A673 (cell line): ENCODE measurements at regions not wholly inside any gene's neighbourhood (a gene's known extent, or its start where the extent isn't known, plus 50 kb on each side); places are given as distances from the start of the nearest gene placed in this dataset.

ENCODE experiments used
- EZH2 ChIP-seq: fragments of 200-600 bp; sonication (generic); IDR thresholded peaks from 2 replicates; pipeline ENCODE4 v1.6.1; 2017; ENCODE audit warnings: borderline replicate concordance, low read depth, mild to moderate bottlenecking, mixed read lengths, antibody characterized with exemption, low read length; ENCODE audit not compliant: poor library complexity, severe bottlenecking
- TF ChIP-seq, protein P1 (sequence below): fragments of 300-800, 200-600 bp; sonication (generic); conservative IDR thresholded peaks from 2 replicates; pipeline ENCODE4 v1.5.1; 2017; ENCODE audit warnings: low read depth, mild to moderate bottlenecking, antibody characterized with exemption, low read length, moderate library complexity, mixed read lengths

DNA sequence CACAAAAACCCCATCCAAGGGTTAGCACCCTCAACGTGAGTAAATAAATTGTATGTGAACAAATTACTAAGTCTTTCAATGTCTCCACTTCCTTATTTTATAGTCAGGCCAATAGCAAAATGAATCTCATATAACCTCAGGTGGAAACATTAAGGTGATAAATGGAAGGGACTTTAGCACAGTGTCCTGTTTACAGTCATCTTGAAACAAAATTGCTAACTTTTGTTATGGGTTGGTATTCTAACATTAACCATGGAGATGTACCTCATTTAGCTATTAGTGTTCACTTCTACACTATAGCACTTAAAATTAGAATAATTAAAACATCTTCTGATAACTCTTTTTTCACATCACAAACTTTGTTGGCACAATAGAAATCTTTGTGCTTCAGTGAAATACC is 255.8 kb upstream of the CNTNAP2 start:
- TF ChIP-seq, protein P1, sequence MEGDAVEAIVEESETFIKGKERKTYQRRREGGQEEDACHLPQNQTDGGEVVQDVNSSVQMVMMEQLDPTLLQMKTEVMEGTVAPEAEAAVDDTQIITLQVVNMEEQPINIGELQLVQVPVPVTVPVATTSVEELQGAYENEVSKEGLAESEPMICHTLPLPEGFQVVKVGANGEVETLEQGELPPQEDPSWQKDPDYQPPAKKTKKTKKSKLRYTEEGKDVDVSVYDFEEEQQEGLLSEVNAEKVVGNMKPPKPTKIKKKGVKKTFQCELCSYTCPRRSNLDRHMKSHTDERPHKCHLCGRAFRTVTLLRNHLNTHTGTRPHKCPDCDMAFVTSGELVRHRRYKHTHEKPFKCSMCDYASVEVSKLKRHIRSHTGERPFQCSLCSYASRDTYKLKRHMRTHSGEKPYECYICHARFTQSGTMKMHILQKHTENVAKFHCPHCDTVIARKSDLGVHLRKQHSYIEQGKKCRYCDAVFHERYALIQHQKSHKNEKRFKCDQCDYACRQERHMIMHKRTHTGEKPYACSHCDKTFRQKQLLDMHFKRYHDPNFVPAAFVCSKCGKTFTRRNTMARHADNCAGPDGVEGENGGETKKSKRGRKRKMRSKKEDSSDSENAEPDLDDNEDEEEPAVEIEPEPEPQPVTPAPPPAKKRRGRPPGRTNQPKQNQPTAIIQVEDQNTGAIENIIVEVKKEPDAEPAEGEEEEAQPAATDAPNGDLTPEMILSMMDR = no peak
- no peak for TF ChIP-seq EZH2
